MV-4-11 (cell line): ENCODE measurements at regions not wholly inside any gene's neighbourhood (a gene's known extent, or its start where the extent isn't known, plus 50 kb on each side); places are given as distances from the start of the nearest gene placed in this dataset.
"Not testable (repeated sequence)": the region's sequence is repeated elsewhere in the genome, so short reads cannot be mapped to it uniquely, and the experiment has no call there.

Source experiments
- DNase-seq: peaks from one replicate; lab custom pipeline; 2025; lab: John Stamatoyannopoulos, UW

DNA sequence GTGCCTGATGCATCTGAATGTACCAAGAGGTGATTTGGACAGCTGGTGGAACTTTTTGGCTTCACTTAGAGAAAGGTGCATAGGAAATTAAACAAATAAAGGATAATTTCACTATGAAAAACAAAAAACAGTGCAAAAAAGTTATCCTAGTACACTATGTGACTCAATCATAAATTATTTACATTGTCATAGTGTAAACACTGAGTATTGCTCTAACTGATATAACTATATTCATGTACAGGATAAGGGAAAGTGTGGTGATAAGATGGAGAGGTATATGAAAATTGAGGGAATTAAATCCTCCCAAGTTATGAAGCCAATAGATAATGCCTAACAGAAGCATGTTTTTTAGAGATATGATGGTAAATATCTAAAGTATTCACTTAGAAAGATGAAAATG lies 50.2 kb upstream of the CPNE4 start:
- DNase-seq, result no peak

DNA sequence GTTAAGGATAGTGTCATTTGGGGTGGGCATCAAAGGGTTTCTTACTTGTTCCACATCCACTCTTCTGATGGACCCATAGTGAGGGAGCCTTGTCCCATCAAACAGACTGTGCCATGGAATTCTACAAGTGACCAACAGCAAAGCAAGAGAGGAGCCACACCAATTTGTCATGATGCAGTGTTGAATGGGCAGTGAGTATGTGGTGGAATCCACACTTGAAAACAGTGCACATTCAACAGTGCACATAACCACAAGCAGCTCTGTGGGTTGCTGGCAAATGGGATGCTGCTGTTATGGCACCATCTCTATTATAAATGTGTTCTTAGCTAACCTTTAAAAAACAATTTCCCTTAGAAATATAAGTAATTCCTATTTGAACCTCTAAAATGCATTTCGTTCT lies 52.5 kb upstream of the CPNE4 start:
- DNase-seq, result no peak

DNA sequence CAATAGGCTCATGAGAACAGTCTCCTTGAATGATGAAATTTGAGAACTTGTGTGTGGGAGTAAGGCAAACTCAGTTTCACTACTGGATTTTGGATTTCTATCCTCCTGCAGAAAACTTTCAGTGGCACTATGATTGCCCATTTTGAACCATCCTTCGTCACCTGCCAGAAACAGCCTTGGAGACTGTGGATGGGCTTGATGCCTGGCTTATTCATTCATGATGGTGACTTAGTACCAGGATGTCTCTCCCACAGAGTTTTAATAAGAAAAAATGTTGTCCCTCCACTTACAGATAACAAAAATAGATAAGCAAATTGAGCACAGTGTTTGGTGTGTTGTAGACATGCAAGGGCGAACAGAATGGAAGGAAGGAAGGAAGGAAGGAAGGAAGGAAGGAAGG lies 53.5 kb upstream of the CPNE4 start:
- no peak for DNase-seq

DNA sequence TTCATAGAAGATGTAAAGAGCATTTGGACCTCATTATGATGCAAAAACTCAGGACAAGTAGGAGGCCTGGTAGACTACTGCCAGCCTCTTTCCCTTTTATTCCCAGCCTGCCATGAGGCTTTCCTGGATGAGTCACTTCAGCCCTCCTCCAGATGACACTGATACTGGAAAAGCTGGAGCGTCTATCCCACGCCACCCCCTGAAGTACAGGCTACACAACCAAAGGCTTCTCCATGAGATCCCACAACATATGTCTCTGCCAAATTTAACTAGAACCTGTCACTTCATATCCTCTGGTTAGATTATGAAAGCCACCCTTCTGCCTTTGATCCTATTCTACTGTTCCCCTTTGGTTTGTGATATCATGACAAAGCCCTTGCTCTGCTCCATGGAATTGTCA lies 56.1 kb upstream of the CPNE4 start:
- no peak for DNase-seq

DNA sequence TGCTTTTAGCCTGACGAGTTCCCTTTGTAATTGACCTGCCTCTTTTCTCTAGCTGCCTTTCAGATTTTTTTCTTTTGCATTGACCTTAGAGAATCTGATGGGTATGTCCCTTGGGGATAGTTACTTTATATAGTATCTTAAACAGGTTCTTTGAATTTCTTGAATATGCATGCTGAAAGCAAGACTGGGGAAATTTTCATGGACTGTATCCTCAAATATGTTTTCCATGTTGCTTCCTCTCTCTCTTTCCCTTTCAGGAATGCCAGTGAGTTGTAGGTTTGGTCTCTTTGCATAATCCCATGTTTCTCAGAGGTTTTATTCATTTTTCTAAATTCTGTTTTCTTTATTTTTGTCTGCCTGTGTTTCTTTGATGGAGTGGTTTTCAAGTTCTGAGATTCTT lies 81.8 kb upstream of the CPNE4 start:
- no peak for DNase-seq

DNA sequence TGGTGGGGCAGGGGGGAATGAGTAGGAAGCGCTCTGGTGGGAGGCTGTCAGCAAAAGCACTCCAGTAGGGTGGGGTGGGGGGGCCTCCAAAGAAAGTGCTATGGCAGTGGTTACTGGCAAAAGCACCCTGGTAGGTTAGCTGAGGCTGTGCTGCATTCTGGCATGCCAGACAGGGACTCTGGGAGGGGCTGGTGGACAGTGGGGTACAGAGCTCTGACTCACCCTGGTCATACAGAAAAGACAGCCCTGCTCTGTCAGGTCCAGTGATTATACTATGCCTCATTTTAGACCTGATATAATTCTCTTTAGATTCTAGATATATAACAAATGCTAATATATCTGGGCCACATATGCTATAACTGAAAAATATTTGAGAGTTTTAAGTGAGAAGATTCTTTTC lies 82.8 kb upstream of the CPNE4 start:
- DNase-seq, result no peak

DNA sequence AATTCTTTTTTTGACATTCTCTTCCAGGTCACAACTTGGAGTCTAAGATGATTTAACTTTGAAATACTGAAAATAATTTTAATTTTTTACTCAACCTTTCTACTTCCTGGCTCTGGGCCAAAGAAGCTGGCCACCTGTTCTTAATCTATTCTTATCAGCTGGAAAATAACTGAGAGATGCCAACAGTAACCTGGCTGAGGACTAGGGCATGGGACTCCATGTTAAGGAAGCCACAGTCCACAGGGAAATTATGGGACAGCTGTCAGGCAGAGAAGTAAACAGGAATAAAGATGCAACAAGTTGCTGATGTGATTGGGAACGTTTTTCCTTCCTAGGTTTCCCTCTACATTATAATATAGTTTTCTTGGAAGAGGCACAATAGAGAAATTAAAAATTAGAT lies 84.7 kb upstream of the CPNE4 start:
- no peak for DNase-seq

DNA sequence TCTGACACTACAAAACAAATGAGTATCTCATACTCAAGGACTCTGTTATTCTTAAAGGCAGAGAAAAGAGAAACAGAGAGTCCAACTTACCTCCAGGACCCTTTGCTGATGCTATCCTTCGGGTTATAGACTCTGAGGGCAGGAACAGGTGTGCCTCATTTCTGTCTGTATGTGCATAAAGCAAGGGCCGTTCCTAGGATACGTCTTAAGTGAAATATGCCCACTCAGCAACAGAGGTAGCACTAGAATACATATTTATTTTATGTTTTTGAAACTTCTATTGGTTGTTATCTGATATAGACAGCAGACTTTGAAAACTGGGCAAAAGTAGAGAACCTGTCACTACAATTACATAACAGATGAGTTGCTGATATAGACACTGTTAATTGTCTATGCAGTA lies 89.3 kb upstream of the CPNE4 start:
- no peak for DNase-seq

DNA sequence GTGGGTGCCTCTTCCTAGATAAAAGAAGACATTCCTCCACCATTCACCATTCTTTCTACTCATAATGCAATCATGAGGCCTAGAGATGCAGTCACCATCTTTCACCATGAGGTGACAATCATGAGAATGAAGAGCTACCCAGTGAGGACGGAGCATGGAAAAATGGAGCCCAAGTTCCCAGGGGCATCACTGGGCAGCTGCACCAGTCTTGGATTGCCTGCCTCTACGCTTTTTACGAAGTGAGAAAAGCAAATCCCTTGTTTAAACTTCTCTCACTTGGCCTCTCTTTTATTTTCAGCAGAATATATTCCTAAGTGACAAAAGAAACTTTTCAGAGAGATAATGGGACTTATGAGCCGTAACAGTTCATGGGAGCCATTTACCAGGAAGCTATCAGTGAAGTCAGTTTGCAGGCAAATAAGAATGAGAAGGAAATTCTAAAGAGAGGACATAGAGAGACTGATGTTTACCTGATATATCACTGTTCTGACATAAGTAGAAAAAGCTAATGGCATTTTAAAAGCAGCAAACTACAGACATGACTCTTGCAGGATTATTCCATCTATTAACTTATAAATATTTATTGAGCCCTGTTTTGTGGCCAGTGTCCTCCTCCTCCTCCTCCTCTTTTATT lies 90.0 kb upstream of the CPNE4 start:
- DNase-seq, result no peak

DNA sequence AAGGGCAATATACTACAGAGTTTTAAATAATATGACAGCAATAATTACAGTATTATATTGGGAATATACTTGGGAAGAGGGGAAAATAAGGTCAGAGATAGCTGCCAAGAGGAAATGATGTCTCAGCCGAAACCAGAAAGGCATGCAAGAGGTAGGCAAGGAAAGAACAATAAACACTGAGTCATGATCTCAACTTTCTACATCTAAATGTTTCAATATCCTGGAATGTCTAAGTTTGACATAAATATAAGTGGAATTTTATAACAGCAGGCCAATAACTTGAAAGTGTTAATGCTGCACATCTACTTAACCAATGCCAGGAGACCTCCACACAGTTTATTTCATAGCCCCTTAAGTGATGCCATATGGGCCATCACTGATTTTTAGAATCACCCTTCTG lies 99.8 kb upstream of the CPNE4 start:
- no peak for DNase-seq

DNA sequence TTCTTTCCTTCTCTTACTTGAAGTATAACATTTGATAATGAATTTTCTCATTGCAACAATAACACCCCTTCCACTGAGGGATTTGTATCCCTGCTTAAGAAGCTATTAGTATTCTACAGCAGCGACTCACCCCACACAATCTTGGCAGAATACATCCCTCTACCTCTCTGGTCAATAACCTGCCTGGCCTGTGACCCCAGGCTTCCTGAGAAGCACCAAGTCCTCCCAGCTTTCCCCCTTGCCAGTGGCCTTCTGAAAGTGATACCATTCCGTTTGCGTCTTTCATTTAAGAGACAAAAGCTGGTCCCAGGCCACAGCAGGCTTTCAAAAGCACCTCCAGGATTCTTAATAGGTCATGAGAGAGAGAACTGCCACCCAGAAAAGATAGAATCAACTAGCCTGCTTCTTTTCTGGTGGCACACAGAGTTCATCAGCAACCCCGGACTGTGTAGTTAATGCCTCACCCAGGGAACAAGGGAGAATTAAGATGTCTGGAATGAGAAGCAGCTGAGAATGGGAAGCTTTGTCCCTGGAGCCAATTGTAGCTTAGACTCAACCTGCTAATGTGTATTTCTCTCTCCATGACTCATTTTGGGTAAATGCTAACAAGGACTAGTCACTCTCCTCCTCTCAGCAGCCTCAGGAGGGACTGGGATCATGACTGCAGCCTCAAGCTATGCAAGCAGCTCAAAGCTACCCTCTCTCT lies 101.0 kb upstream of the CPNE4 start:
- no peak for DNase-seq

DNA sequence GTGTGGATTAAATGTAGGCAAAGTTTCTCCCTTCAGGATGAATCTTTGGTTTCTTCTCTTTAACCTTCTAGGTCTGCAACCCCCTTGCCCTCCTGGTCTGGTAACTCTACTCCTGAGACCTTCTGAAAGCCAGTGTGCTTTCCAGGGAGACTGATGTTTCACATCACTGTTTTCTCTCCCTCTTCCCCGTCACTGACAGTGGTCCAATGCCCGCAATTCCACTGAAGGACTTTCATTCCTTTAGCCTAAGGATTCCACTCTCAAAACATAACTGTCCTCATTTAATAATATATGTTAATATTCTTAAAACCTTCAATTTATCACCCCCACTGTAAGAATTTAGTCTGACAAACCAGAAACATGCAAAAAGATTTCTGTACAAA lies 101.5 kb upstream of the CPNE4 start:
- no peak for DNase-seq

DNA sequence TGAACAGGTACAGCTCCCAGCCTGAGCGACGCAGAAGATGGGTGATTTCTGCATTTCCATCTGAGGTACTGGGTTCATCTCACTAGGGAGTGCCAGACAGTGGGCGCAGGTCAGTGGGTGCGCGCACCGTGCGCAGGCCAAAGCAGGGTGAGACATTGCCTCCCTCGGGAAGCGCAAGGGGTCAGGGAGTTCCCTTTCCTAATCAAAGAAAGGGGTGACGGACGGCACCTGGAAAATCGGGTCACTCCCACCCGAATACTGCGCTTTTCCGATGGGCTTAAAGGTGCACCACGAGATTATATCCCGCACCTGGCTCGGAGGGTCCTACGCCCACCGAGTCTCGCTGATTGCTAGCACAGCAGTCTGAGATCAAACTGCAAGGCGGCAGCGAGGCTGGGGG lies 102.1 kb upstream of the CPNE4 start:
- DNase-seq, result not testable (repeated sequence)

DNA sequence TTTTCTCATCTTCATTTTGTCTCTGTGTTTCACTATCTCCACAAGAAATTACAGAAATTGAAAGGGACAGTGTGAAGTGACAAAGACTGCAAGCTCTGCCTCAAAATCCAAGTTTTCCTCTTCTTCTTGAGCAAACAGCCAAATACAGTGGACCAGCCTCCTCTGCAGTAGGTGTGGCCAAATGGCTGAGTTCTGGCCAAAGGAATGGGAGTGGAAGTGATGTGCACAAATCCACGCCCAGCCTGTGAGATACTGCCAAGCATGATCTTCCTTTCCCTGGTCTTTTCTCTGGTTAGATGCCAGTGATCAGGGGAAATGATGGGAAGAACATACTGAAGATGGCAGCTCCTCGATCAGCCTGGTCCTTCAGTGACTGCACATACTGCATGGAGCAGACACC lies 111.0 kb upstream of the CPNE4 start:
- DNase-seq, result no peak

DNA sequence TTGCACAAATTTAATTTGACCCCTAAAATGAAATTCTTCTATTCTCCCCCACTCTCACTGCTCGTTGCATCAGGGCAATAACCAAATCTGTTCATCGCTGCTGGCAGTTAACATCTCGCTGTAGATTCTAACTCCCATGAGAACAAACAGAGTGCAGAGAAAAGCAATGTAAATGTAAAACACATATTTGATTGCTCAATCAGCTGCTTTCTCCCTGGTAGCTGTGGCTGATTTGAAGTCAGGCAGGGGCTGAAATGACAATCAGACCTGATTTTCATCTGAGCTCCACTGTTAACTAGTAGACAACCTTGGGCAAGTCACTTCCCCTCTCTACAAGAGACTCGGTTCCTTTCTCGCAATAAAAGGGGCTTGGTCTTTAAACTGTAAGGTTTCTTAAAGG lies 119.8 kb upstream of the CPNE4 start:
- DNase-seq, result no peak

DNA sequence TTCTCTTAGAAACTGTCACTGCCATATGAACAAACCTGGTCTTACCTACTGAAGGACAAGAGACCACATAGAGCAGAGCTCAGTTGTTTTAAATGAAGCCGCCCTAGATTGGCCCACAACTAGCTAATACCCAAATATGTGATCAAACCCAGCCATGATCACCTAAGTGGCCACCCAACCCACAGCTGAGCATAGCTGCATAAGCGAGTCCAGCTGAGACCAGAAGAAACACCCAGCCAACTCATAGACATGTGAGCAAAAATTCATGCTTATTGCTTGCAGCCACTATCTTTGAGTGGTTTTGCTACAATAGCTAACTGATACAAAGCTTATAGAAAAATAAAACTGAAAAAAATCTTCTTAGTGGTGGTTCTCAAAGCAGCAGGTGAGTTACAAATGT lies 124.3 kb upstream of the CPNE4 start:
- no peak for DNase-seq

DNA sequence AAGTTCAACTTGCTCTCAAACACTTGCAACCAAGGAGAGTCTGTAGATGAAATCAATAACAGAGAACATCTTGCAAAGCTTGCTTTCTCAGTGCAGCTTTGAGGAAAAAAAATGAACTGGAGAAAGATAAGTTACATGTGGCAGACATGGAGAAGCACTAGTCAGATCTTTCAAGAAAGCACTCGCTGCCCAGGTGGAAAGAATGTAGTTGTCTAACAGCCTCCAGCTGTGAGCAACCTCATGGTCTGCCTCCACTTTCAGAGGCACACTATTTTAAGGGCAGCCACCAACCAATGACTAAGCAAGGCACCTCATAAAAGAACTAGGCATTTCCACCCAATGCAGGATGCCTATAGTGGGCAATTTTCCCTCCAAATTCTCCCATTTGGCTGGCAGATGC lies 125.4 kb upstream of the CPNE4 start:
- no peak for DNase-seq

DNA sequence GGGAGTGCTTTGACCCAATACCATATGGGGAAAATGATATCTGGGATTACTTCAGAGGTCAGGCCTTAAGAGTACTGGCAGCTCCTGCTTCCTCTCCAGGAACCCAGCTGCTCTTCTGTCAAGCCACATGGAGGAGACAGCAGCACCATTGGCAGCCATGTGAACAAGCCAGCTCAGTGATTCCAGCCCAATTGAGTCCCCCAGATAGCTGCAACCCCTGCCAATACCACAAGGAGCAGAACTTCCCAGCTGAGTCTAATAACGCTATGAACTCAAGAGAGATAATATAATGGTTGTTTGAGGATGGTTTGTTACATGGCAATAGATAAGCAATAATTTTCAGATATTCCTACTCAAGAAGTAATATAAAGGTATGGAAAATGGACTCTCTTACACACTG lies 126.8 kb upstream of the CPNE4 start:
- DNase-seq, result no peak

DNA sequence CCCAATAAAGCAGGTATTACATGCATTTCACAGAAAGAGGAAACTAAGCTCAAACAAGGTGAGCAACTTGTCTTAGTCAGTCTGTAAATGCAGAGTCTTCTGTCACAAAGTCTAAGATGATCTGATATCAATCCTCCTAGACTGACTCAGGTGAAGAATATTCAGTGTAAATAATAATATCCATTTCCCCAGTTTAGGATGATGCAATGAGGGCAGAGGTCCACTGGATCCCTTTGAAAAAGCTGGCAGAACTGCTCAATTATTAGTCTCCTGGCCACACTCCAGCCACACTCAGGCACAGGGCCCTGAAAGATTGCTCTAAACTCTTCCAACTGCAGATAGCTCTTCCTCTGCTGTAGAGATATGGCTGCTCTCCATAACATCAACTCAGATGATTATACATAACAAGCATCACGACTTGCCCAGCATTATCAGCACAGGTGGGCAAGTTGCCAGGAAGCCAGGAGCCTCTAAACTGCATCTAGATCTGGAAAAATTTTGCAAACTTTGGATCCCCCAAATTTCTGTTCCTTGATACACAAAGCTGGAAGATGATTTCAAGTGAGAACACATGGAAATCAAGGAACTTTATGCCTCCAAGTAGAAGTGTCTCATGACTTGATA lies 129.8 kb upstream of the CPNE4 start:
- no peak for DNase-seq

DNA sequence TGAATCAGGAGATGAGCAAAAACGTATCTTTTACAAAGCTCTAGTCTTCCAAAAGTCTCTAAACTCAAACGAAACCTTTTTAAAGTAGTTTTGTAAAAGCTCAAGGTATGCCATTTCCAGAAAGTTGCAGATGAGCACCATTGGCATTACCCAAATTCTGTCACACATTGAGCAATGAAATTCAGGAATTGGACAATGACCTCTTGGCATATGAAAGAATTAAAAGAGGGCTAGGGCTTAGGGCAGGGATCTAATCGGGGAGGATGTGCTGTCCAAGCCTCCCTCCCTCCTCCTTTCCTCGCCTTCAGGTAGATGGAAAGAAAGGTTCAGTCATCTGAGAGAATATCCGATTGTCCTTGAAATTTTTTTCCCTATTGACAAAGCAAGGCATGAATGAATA lies 133.1 kb upstream of the CPNE4 start:
- no peak for DNase-seq

DNA sequence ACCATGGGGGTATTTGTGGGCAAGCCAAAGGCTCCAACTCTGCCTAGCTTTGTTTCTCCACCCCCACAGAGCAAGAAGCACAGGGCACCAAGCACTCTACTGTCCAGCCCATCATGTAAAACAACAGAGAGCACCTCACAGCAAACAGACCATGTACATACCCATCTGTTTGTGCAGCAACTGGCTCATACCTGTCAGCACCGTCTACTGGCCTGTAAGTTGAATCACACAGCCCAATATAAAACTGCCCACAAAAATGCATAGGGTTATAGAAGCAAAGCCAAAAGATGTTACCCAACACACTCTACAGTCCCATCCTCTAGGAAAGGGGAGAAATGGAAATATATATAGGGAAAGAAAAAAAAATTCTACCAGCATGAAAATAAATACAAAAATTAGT lies 139.7 kb upstream of the CPNE4 start:
- no peak for DNase-seq

DNA sequence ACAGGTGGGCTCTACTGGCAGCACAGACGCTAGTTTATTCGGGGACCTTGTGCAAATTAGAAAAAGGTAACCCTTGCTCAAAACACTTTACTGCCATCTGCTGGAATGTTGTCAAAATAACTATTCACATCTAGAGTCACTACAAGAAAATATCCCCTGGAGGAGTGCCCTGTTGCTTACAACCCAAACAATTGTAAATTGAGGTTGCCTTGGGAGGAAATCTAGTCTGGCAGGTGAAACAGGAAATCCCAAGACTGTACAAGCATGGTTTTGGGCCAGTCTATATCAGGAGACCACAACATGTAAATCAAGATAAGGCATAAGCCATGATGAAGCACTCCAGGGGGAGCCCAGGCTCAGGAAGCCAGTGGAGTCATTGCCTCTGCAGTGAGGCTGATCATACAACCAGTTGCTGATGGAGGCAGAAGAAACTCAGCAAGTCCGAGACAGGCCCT lies 136.8 kb upstream of the ACP3 start:
- peak; percentile 36 for DNase-seq

DNA sequence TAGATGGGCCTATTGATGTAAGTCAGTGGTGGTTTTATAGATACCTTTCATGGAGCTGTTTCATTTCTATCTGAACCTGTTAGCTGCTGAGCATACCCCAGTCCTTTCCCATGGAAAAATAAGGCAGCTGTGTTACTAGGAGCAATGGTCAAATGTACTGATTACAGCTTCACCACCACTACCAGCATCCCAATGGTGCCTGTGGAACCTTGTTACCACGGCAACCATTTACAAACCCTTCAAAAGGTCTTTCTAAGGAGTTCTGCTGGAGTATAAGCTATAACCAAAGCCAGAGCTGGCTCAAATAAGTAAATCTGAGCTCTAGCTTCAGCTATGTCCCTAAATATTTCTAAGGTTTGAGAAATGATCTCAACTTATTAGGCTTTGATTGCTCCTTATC lies 133.4 kb upstream of the ACP3 start:
- DNase-seq, result no peak

DNA sequence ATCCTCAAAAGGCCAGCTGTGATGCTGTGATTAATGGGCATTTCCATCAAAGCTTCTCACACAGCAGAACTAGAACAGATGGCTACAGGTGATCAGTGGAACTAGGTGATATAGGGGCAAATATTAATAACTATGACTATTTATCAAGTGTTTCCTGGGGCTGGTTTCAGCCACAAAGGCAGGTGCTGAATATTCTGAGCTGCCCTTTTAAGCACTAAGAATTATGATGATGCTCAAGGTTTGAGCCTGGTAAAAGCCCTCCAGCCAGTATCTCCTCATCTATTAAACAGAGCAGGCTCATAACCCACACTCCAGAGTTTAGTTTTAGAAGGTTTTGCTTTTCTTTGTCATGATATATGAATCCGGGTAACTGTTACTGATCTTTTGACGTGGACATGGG lies 129.5 kb upstream of the ACP3 start:
- no peak for DNase-seq
